SJCRH30 (cell line): ENCODE measurements at regions not wholly inside any gene's neighbourhood (a gene's known extent, or its start where the extent isn't known, plus 50 kb on each side); places are given as distances from the start of the nearest gene placed in this dataset.
A peak's percentile ranks its signal among the peaks of the same experiment; 100 is the strongest.

Experiments used
- DNase-seq, 2 experiments: peaks; one replicate each; pipeline ENCODE4 v3.0.0-alpha.2; 2015 to 2020
- H3K27ac ChIP-seq: fragments of 250-450 bp; sonication (Bioruptor Pico); 2 replicates; pipeline ENCODE4 v1.5.1; 2020; ENCODE audit warnings: mild to moderate bottlenecking, moderate library complexity
- H3K27me3 ChIP-seq: fragments of 250-450 bp; sonication (Bioruptor Pico); 2 replicates; pipeline ENCODE4 v1.5.1; 2020; ENCODE audit warnings: mild to moderate bottlenecking, moderate library complexity
- H3K36me3 ChIP-seq: fragments of 250-450 bp; sonication (Bioruptor Pico); 2 replicates; pipeline ENCODE4 v1.5.1; 2020; ENCODE audit warnings: mild to moderate bottlenecking, moderate library complexity
- H3K4me1 ChIP-seq: fragments of 250-450 bp; sonication (Bioruptor Pico); 2 replicates; pipeline ENCODE4 v1.5.1; 2020; ENCODE audit warnings: mild to moderate bottlenecking, moderate library complexity
- H3K4me3 ChIP-seq: fragments of 250-450 bp; sonication (Bioruptor Pico); 2 replicates; pipeline ENCODE4 v1.5.1; 2020; ENCODE audit warnings: mild to moderate bottlenecking, moderate library complexity
- H3K9me3 ChIP-seq: fragments of 250-450 bp; sonication (Bioruptor Pico); replicated peaks from 2 replicates; pipeline ENCODE4 v1.5.1; 2020; ENCODE audit warnings: mild to moderate bottlenecking, moderate library complexity

- no peak for DNase-seq
- Histone ChIP-seq H3K9me3 (no peaks in the 10 kb centered on the region), H3K4me1 (no peaks in the 10 kb centered on the region), H3K27me3 (0 out of 2 replicates have a peak, but pooled peaks cover 4% of the 10 kb centered on the region), H3K4me3 (no peak overlapping the region), H3K27ac (no peak overlapping the region), H3K36me3 (no peaks in the 10 kb centered on the region)
Observed at GRCh38 chr4:45732161-45732560, 391.7 kb downstream of the GABRG1 start.

DNA sequence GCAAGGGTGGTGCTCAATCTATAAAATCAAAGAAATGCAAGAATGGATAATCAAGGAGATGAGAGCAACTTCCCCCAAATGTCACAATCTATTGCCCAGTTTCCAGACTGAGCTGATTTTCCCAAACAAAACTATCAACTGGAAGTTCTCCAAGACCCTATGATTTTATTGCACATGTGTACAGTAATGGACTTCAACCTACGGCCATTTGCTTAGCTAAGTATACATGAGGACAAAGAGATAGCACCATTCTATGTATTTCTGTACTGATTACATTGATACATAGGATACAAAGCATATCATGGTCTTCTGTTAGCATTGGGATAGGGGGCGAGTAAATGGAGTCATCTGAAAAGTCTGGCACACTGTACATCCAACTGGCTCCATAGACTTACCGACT lies 407.8 kb downstream of the GABRG1 start:
- H3K27me3 ChIP-seq = 0 out of 2 replicates have a peak, but pooled peaks cover 4% of the 10 kb centered on the region
- no peaks in the 10 kb centered on the region for H3K9me3 ChIP-seq
- H3K27ac ChIP-seq = no peak overlapping the region
- no peak overlapping the region for H3K4me3 ChIP-seq
- H3K36me3 ChIP-seq = no peaks in the 10 kb centered on the region
- no peaks in the 10 kb centered on the region for H3K4me1 ChIP-seq
- no peak for DNase-seq

DNA sequence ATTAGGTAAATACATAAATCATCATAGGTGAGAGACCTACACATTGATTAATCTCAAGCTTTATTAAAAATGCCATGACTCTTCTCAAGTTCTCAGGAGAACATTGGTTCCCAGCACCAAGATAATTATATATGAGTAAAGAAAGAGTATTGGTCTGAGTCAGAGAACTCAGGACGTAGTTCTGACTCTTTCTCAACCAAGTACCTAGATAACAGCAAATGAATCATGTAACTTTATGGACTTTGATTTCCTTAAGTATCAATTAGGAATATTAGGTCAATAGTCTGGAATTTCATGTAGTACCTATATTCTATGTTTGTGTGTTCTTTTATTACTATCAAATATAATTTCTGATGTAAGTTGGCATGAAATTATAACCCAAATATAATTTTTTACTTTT lies 409.9 kb downstream of the GABRG1 start:
- no peaks in the 10 kb centered on the region for H3K36me3 ChIP-seq
- DNase-seq = no peak
- no peaks in the 10 kb centered on the region for H3K9me3 ChIP-seq
- H3K27ac ChIP-seq = no peak overlapping the region
- H3K4me3 ChIP-seq = no peak overlapping the region
- no peaks in the 10 kb centered on the region for H3K4me1 ChIP-seq
- 0 out of 2 replicates have a peak, but pooled peaks cover 4% of the 10 kb centered on the region for H3K27me3 ChIP-seq

GRCh38 chr4:45701621-45702020 lies 422.2 kb downstream of the GABRG1 start:
- H3K27ac ChIP-seq = no peak overlapping the region
- no peaks in the 10 kb centered on the region for H3K4me1 ChIP-seq
- H3K27me3 ChIP-seq = no peaks in the 10 kb centered on the region
- H3K4me3 ChIP-seq = no peak overlapping the region
- no peaks in the 10 kb centered on the region for H3K9me3 ChIP-seq
- no peaks in the 10 kb centered on the region for H3K36me3 ChIP-seq
- DNase-seq = no peak

- H3K9me3 ChIP-seq = no peaks in the 10 kb centered on the region
- H3K4me3 ChIP-seq = no peak overlapping the region
- no peaks in the 10 kb centered on the region for H3K36me3 ChIP-seq
- H3K27ac ChIP-seq = no peak overlapping the region
- H3K4me1 ChIP-seq = no peaks in the 10 kb centered on the region
- peak; percentile 7 to 24 for DNase-seq
- no peaks in the 10 kb centered on the region for H3K27me3 ChIP-seq
Observed at GRCh38 chr4:45693746-45694145, 430.1 kb downstream of the GABRG1 start.

DNA sequence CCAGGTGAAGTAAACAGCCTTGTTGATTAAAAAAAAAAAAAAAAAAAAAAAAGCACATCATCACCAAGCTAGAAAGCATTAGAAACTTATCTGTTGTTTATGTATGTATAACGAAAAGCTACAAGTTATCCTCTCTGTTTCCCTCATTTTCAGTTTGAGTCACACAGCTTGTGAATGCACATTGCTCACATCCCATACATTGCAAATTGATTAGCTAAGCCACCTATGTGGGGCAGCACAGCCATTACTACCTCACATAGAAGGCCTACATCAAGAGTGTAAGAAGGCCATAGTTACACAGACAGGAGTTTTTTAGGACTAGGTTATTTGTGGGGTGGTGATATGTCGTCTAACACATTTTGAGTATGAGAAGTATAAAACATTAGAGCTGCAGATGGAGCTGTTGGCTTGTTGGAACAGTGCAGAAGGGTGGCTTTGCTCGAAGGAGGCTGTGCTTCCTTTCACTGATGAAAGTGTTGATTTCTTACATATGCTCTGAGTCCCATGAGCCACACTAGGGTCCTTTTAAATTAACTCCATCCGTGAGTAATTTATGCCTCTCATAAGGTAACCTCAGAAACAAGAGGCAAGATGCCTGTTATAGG lies 431.6 kb downstream of the GABRG1 start:
- H3K4me3 ChIP-seq = no peak overlapping the region
- no peak for DNase-seq
- no peaks in the 10 kb centered on the region for H3K27me3 ChIP-seq
- H3K9me3 ChIP-seq = no peaks in the 10 kb centered on the region
- H3K27ac ChIP-seq = no peak overlapping the region
- H3K4me1 ChIP-seq = no peaks in the 10 kb centered on the region
- H3K36me3 ChIP-seq = no peaks in the 10 kb centered on the region

DNA sequence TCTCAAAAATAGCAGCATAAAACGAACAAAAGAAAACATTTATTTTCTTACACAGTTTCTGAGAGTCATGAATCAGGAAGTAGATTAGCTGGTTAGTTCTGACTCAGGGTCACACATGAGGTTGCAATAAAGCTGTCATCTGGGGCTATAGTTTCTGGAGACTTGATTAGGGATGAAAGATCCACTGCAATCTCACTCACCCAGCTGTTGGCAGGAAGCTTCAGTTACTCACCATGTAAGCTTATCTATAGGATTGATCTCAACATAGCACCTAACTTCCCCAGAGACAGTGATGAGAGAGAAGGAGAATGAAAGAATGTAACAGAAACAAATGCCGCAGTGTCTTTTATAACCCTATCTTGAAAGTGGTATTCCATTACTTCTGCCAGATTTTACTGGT lies 435.5 kb downstream of the GABRG1 start:
- H3K36me3 ChIP-seq = no peaks in the 10 kb centered on the region
- H3K27ac ChIP-seq = no peak overlapping the region
- H3K9me3 ChIP-seq = no peaks in the 10 kb centered on the region
- no peak for DNase-seq
- no peak overlapping the region for H3K4me3 ChIP-seq
- no peaks in the 10 kb centered on the region for H3K27me3 ChIP-seq
- no peaks in the 10 kb centered on the region for H3K4me1 ChIP-seq

DNA sequence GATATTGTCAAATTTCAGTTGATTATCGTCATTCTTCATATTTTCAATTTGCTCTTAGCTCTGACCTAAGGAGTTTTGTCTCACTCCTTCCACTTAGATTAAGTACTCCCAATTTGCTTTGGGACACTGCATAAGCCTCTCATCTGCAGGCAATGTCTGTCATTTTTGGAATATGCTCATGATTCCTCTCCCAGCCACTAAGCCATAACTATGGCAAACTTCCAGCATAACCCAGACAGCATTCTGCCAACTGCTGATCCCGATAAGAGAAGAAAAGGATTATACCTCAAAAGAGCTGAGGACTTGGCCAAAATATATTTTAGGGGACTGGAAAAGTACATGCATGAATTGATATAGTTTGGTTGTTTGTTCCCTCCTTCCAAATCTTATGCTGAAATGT lies 444.4 kb downstream of the GABRG1 start:
- H3K4me1 ChIP-seq = no peaks in the 10 kb centered on the region
- H3K4me3 ChIP-seq = no peak overlapping the region
- H3K27me3 ChIP-seq = no peaks in the 10 kb centered on the region; the same call in 1 of the 2 replicates
- H3K27ac ChIP-seq = no peak overlapping the region
- H3K9me3 ChIP-seq = no peaks in the 10 kb centered on the region
- DNase-seq = peak in 1 of 2 experiments; percentile 13
- no peaks in the 10 kb centered on the region for H3K36me3 ChIP-seq

- no peaks in the 10 kb centered on the region for H3K9me3 ChIP-seq
- no peaks in the 10 kb centered on the region for H3K27me3 ChIP-seq
- H3K27ac ChIP-seq = no peak overlapping the region
- DNase-seq = peak; percentile 17 to 34
- H3K4me3 ChIP-seq = no peak overlapping the region
- peaks cover 21% of the 10 kb centered on the region for H3K4me1 ChIP-seq
- no peaks in the 10 kb centered on the region for H3K36me3 ChIP-seq
Observed at GRCh38 chr4:45668128-45668527, 455.7 kb downstream of the GABRG1 start.

GRCh38 chr4:45663628-45664081 lies 460.2 kb downstream of the GABRG1 start:
- no peaks in the 10 kb centered on the region for H3K9me3 ChIP-seq
- no peak for DNase-seq
- H3K4me3 ChIP-seq = no peak overlapping the region
- no peaks in the 10 kb centered on the region for H3K27me3 ChIP-seq
- peaks cover 24% of the 10 kb centered on the region for H3K4me1 ChIP-seq
- H3K36me3 ChIP-seq = no peaks in the 10 kb centered on the region
- no peak overlapping the region for H3K27ac ChIP-seq

DNA sequence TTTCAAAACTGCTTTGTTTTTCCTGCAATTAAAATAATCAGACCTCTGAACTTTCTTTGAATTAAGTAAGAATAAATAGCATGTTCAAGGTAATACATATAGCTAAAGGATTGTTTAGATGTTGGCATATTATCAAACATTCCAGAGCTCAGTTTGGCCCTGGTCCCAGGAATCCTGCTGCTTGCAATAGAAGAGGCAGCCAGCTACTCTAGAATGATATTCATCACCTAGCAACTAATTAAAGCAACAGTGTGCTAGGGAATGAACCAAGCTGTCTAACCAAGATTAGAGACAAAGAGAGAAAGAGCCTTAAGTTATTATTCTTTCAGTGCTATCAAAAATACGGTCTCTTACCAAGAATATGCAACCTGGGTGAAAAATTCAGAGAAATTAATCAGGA lies 460.9 kb downstream of the GABRG1 start:
- Histone ChIP-seq H3K36me3 (no peaks in the 10 kb centered on the region), H3K4me1 (peaks cover 19% of the 10 kb centered on the region), H3K9me3 (no peaks in the 10 kb centered on the region), H3K27me3 (no peaks in the 10 kb centered on the region), H3K27ac (no peak overlapping the region), H3K4me3 (no peak overlapping the region)
- peak; percentile 67 to 75 for DNase-seq

- Histone ChIP-seq H3K4me3 (no peak overlapping the region), H3K4me1 (peaks cover 17% of the 10 kb centered on the region), H3K9me3 (no peaks in the 10 kb centered on the region), H3K36me3 (no peaks in the 10 kb centered on the region), H3K27me3 (no peaks in the 10 kb centered on the region), H3K27ac (no peak overlapping the region)
- DNase-seq = no peak
Observed at GRCh38 chr4:45661893-45662292, 462.0 kb downstream of the GABRG1 start.

DNA sequence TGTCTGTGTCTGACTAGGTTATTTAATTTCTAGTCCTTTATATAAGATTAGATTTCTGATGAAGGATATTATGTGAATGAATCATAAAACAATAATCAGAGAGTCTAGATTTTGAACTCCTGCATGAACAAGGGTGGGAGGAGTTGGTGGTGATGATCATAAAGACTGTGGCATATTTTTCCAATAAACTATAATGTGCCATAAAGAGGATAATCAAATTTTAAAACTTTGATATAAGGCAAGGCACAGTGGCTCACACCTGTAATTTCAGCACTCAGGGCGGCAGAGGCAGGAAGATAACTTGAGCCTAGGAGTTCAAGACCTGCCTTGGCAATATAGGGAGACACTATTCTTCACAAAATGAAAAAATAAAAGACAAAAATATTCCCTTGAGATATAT lies 473.3 kb downstream of the GABRG1 start:
- no peak overlapping the region for H3K27ac ChIP-seq
- DNase-seq = no peak
- no peaks in the 10 kb centered on the region; the same call in 1 of the 2 replicates for H3K9me3 ChIP-seq
- no peak overlapping the region for H3K4me3 ChIP-seq
- no peaks in the 10 kb centered on the region for H3K36me3 ChIP-seq
- H3K4me1 ChIP-seq = no peaks in the 10 kb centered on the region
- no peaks in the 10 kb centered on the region for H3K27me3 ChIP-seq

GRCh38 chr4:45648846-45649245 lies 475.0 kb downstream of the GABRG1 start:
- no peaks in the 10 kb centered on the region for H3K36me3 ChIP-seq

DNA sequence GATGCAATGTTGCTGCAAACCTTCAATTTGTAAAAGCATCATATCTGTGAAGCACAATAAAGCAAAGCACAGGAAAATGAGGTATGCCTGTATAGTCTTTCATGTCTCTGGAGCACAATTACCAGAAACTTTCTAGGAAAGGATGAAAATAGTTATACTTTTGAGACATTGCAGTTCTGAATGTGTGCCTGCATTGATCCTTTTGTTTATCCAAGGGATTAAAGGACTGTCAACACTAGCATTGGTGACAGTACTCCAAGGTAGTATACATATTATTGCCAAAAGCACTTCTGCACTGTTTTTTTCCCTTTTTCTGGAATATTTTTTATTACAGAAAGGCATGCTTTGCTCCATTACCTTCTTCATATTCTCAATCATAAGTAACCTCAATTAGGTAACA lies 476.0 kb downstream of the GABRG1 start:
- Histone ChIP-seq H3K27ac (no peak overlapping the region), H3K36me3 (no peaks in the 10 kb centered on the region), H3K9me3 (no peaks in the 10 kb centered on the region; the same call in 1 of the 2 replicates), H3K4me3 (no peak overlapping the region), H3K4me1 (no peaks in the 10 kb centered on the region), H3K27me3 (no peaks in the 10 kb centered on the region)
- DNase-seq = no peak

More at GRCh38 chr4:45648846-45649245, 475.0 kb downstream of the GABRG1 start:
- DNase-seq = no peak
- H3K27ac ChIP-seq = no peak overlapping the region
- no peaks in the 10 kb centered on the region; the same call in 1 of the 2 replicates for H3K9me3 ChIP-seq
- no peak overlapping the region for H3K4me3 ChIP-seq
- H3K4me1 ChIP-seq = no peaks in the 10 kb centered on the region
- H3K27me3 ChIP-seq = no peaks in the 10 kb centered on the region
